ENCODE measurements at regions not wholly inside any gene's neighbourhood (a gene's known extent, or its start where the extent isn't known, plus 50 kb on each side); places are given as distances from the start of the nearest gene placed in this dataset.

DNA sequence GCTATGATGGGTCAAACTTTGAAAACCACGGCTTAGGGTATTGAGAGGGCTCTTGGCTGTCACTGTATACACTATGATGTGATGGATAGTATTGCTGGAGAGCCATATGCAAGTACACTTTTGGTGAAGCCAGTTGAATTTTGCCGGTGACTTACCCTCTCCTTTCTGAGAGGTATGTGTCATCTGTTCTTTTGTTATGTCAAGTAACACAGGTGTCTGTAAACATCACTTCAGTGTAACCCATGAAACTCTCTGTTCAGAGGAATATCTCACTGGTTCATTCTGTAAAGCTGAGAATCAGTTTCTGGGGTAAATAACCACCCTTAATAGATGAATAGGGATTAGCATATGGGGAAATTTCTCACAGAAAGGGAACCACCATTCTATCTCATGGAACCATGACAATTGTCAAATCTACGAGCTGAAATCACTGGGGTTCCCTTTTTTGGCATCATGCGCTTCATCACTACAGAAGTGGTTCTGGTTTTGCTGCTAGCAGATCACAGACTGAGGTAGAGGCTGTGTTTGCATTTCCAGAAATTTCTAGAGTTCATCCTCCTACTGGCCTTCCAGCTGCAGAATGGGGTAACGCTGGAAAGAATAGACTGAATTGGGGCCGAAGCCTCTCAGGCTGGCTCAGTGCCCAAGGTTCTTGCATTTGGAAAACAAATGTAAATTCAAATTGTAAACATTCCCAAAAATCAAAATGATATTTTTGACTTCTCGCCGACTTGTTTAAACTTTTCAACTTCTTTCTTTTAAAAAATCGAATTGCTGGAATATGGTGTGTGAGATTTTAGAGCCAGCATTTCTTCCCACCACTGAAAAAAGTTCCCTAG lies 83.3 kb upstream of the CREB5 start:
- H3K36me3 ChIP-seq (ENCODE audit: insufficient read depth, low read length): no peaks in the 10 kb centered on the region
- ATAC-seq (ENCODE audit: insufficient read depth, low read depth): no peak
- no peak overlapping the region for H3K4me2 ChIP-seq (ENCODE audit: insufficient read depth, low read length)
- no peaks in the 10 kb centered on the region for H3K79me2 ChIP-seq (ENCODE audit: insufficient read depth, low read length)
- H3K27ac ChIP-seq (ENCODE audit: low read length): no peak overlapping the region
- H3K9me3 ChIP-seq (ENCODE audit: insufficient read depth, low read length, severe bottlenecking): no peaks in the 10 kb centered on the region
- H4K20me1 ChIP-seq (ENCODE audit: insufficient read depth, low read length): no peaks in the 10 kb centered on the region
- no peak for TF ChIP-seq EZH2 (IDR thresholded peaks at IDR 0.05; ENCODE audit: borderline replicate concordance, low read depth, low read length, severe bottlenecking)
- TF ChIP-seq, protein P1, sequence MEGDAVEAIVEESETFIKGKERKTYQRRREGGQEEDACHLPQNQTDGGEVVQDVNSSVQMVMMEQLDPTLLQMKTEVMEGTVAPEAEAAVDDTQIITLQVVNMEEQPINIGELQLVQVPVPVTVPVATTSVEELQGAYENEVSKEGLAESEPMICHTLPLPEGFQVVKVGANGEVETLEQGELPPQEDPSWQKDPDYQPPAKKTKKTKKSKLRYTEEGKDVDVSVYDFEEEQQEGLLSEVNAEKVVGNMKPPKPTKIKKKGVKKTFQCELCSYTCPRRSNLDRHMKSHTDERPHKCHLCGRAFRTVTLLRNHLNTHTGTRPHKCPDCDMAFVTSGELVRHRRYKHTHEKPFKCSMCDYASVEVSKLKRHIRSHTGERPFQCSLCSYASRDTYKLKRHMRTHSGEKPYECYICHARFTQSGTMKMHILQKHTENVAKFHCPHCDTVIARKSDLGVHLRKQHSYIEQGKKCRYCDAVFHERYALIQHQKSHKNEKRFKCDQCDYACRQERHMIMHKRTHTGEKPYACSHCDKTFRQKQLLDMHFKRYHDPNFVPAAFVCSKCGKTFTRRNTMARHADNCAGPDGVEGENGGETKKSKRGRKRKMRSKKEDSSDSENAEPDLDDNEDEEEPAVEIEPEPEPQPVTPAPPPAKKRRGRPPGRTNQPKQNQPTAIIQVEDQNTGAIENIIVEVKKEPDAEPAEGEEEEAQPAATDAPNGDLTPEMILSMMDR (IDR thresholded peaks at IDR 0.05; ENCODE audit: borderline replicate concordance, extremely low read depth, low read length, poor library complexity, severe bottlenecking): no peak
- H3K27me3 ChIP-seq (ENCODE audit: insufficient read depth, low read length, poor library complexity): no peaks in the 10 kb centered on the region
- DNase-seq: no peak
- no peak overlapping the region for H3K4me3 ChIP-seq (ENCODE audit: low read depth in 1 of 2, low read length in 2 of 2)
- H2AFZ ChIP-seq (ENCODE audit: low read depth, low read length): no peak overlapping the region
- no peak overlapping the region for H3K9ac ChIP-seq (ENCODE audit: low read depth, low read length)
- no peaks in the 10 kb centered on the region for H3K4me1 ChIP-seq (ENCODE audit: insufficient read depth, low read length)

DNA sequence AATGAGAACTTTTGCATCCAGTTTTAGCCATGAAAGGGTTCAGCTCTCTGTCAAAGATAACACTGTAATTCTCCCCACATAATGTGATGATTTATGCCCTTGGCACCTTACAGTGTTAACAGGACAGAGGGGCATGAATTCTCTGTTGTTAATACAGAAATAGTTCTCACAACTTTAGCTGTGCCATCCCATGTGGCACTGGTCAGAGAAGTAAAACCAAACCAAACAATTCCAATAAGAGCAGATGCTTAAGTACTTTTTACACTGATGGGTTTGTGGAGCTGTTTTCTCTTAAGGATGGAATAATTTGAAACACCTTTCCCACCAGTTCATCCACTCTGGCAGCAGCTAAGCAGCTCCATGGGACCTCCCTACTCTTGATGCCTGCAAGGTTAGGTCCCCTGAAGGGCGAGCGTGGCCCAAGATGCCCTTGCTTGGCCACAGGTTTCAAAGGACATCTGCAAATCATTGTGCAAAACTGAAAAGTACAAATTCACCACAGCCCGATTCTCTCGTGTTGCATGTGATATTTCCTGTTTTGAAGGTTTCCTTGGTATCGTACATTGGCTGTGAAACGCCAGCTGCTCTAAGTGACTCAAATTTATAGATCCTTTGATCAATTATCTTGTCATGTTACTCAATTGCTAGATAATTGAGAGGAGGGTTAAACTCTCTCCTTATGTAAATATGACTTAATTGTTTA lies 82.5 kb upstream of the CREB5 start:
- DNase-seq (no peak), ATAC-seq (ENCODE audit: insufficient read depth, low read depth) (no peak)
- Histone ChIP-seq H3K27me3 (ENCODE audit: insufficient read depth, low read length, poor library complexity) (no peaks in the 10 kb centered on the region), H3K36me3 (ENCODE audit: insufficient read depth, low read length) (no peaks in the 10 kb centered on the region), H3K4me3 (ENCODE audit: low read depth in 1 of 2, low read length in 2 of 2) (no peak overlapping the region), H3K9ac (ENCODE audit: low read depth, low read length) (no peak overlapping the region), H4K20me1 (ENCODE audit: insufficient read depth, low read length) (no peaks in the 10 kb centered on the region), H3K79me2 (ENCODE audit: insufficient read depth, low read length) (no peaks in the 10 kb centered on the region), H3K4me2 (ENCODE audit: insufficient read depth, low read length) (no peak overlapping the region), H2AFZ (ENCODE audit: low read depth, low read length) (no peak overlapping the region), H3K27ac (ENCODE audit: low read length) (no peak overlapping the region), H3K9me3 (ENCODE audit: insufficient read depth, low read length, severe bottlenecking) (no peaks in the 10 kb centered on the region), H3K4me1 (ENCODE audit: insufficient read depth, low read length) (no peaks in the 10 kb centered on the region)
- no peak for TF ChIP-seq EZH2 (IDR thresholded peaks at IDR 0.05; ENCODE audit: borderline replicate concordance, low read depth, low read length, severe bottlenecking)
- TF ChIP-seq, protein P1 (IDR thresholded peaks at IDR 0.05; ENCODE audit: borderline replicate concordance, extremely low read depth, low read length, poor library complexity, severe bottlenecking): no peak

DNA sequence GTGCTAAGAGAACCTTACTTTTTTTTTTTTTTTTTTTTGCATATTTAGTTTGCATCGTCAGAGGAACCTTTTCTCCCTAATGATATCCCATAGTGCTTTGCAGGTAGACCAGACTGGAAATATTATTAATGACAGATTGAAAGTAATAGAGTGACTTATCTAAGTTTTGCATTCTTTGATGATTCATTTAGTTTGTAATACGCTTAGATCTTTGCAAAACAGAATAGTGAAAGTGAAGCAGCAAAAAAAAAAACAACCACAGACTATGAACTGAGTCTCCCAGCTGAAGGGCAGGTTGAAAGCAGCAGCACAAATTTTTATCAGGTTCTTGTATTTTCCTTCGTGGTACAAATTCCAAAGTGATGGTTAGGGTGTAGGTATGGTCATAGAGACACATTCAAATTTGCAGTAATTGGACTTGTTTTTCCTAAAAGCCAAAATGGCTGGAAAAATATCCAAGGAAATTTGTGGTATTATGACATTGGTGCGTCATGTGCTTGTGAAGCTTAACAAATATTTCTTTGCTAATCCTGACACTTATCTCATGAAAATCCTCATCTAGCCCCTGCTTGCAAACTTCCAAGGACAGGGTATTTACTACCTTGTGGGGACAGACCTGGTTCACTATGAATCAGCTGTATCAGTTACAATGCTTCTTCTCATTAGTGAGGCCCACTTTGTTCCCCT lies 81.8 kb upstream of the CREB5 start:
- no peak overlapping the region for H3K4me3 ChIP-seq (ENCODE audit: low read depth in 1 of 2, low read length in 2 of 2)
- ATAC-seq (ENCODE audit: insufficient read depth, low read depth) (no peak), DNase-seq (no peak)
- H3K79me2 ChIP-seq (ENCODE audit: insufficient read depth, low read length): no peaks in the 10 kb centered on the region
- no peaks in the 10 kb centered on the region for H4K20me1 ChIP-seq (ENCODE audit: insufficient read depth, low read length)
- no peak overlapping the region for H3K9ac ChIP-seq (ENCODE audit: low read depth, low read length)
- no peak overlapping the region for H3K27ac ChIP-seq (ENCODE audit: low read length)
- no peak overlapping the region for H3K4me2 ChIP-seq (ENCODE audit: insufficient read depth, low read length)
- H3K36me3 ChIP-seq (ENCODE audit: insufficient read depth, low read length): no peaks in the 10 kb centered on the region
- H3K27me3 ChIP-seq (ENCODE audit: insufficient read depth, low read length, poor library complexity): no peaks in the 10 kb centered on the region
- H3K4me1 ChIP-seq (ENCODE audit: insufficient read depth, low read length): no peaks in the 10 kb centered on the region
- no peak overlapping the region for H2AFZ ChIP-seq (ENCODE audit: low read depth, low read length)
- TF ChIP-seq, protein P1 (IDR thresholded peaks at IDR 0.05; ENCODE audit: borderline replicate concordance, extremely low read depth, low read length, poor library complexity, severe bottlenecking): no peak
- no peak for TF ChIP-seq EZH2 (IDR thresholded peaks at IDR 0.05; ENCODE audit: borderline replicate concordance, low read depth, low read length, severe bottlenecking)
- no peaks in the 10 kb centered on the region for H3K9me3 ChIP-seq (ENCODE audit: insufficient read depth, low read length, severe bottlenecking)

Measured in DND-41 (cell line).